Body of pancreas (tissue), 4 donors: ENCODE measurements at regions not wholly inside any gene's neighbourhood (a gene's known extent, or its start where the extent isn't known, plus 50 kb on each side); places are given as distances from the start of the nearest gene placed in this dataset.

Experiments used
- POLR2A ChIP-seq, 3 donors: fragments of 450-650 bp; IDR thresholded peaks; one replicate each; pipeline ENCODE4 v1.6.1; 2016; ENCODE audit warnings: antibody characterized with exemption in 3 of 3, mild to moderate bottlenecking in 2 of 3
- TF ChIP-seq, protein P1 (sequence below), 7 experiments: fragments of 450-650 bp in 4 of 7; fragments of 200-600 bp in 3 of 7; sonication (generic) in 3 of 7; IDR thresholded peaks; one replicate each; pipeline ENCODE4 v1.5.1; 2016 to 2019; ENCODE audit warnings: antibody characterized with exemption in 7 of 7

DNA sequence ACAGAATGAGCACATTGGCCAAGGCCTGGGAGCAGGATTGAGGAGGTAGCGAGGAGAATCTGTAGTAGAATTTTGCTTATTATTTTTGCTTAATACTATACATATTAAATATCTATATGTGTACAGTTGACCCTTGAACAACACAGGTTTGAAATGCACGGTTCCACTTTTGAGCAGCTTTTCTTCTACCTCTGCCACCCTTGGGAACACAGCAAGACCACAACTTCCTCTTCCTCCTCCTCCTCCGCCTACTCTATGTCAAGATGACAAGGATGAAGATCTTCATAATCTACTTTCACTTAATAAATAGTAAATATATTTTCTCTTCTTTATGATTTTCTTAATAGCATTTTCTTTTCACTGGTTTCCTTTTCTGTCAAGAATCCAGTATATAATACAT is 541.4 kb downstream of the KCTD16 start:
- TF ChIP-seq, protein P1, sequence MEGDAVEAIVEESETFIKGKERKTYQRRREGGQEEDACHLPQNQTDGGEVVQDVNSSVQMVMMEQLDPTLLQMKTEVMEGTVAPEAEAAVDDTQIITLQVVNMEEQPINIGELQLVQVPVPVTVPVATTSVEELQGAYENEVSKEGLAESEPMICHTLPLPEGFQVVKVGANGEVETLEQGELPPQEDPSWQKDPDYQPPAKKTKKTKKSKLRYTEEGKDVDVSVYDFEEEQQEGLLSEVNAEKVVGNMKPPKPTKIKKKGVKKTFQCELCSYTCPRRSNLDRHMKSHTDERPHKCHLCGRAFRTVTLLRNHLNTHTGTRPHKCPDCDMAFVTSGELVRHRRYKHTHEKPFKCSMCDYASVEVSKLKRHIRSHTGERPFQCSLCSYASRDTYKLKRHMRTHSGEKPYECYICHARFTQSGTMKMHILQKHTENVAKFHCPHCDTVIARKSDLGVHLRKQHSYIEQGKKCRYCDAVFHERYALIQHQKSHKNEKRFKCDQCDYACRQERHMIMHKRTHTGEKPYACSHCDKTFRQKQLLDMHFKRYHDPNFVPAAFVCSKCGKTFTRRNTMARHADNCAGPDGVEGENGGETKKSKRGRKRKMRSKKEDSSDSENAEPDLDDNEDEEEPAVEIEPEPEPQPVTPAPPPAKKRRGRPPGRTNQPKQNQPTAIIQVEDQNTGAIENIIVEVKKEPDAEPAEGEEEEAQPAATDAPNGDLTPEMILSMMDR (IDR thresholded peaks at IDR 0.05): no peak
- TF ChIP-seq POLR2A (IDR thresholded peaks at IDR 0.05): no peak
